Calu3 (cell line): ENCODE measurements at regions not wholly inside any gene's neighbourhood (a gene's known extent, or its start where the extent isn't known, plus 50 kb on each side); places are given as distances from the start of the nearest gene placed in this dataset.

Experiments
- BruUV-seq: library from RNA; stranded (reverse); fragments of 400-500 nt; replicated peaks from 2 replicates; lab custom pipeline; 2021; lab: Mats Ljungman, UMichigan
- CTCF ChIA-PET: fragments of 300-600 bp; sonication (Branson Sonifier 250); formaldehyde crosslinking; loops from one replicate; lab custom pipeline; 2022; ENCODE audit warnings: antibody characterized with exemption; lab: Charles Lee
- DNase-seq: peaks from one replicate; pipeline ENCODE4 v3.0.0; 2022
- H3K27ac Mint-ChIP-seq: one replicate; pipeline ENCODE4 v1.8.0; 2022; ENCODE audit warnings: mixed read lengths; ENCODE audit not compliant: unreplicated experiment
- H3K27me3 Mint-ChIP-seq: one replicate; pipeline ENCODE4 v1.8.0; 2022; ENCODE audit warnings: mixed read lengths; ENCODE audit not compliant: unreplicated experiment
- H3K36me3 Mint-ChIP-seq: one replicate; pipeline ENCODE4 v1.8.0; 2022; ENCODE audit warnings: mild to moderate bottlenecking, moderate library complexity, mixed read lengths; ENCODE audit not compliant: insufficient read depth, unreplicated experiment
- H3K4me1 Mint-ChIP-seq: one replicate; pipeline ENCODE4 v1.8.0; 2022; ENCODE audit warnings: mild to moderate bottlenecking, low read depth, mixed read lengths; ENCODE audit not compliant: unreplicated experiment
- H3K4me3 Mint-ChIP-seq: one replicate; pipeline ENCODE4 v1.8.0; 2022; ENCODE audit warnings: mild to moderate bottlenecking, low read depth, moderate library complexity, mixed read lengths; ENCODE audit not compliant: unreplicated experiment
- H3K9me3 Mint-ChIP-seq: one replicate; pipeline ENCODE4 v1.8.0; 2022; ENCODE audit warnings: low read depth, mixed read lengths; ENCODE audit not compliant: unreplicated experiment
- CTCF ChIP-seq: fragments of 200-600 bp; IDR thresholded peaks from one replicate; pipeline ENCODE4 v1.8.0; 2022; ENCODE audit warnings: antibody characterized with exemption; ENCODE audit not compliant: unreplicated experiment
- intact Hi-C: fragments of 100-400 bp; cut with micrococcal nuclease; formaldehyde crosslinking; loops from one replicate; pipeline ENCODE4 v1.10.0; 2022; ENCODE audit not compliant: unreplicated experiment

- TF ChIP-seq CTCF: no peak
- Mint-ChIP-seq H3K4me3 (no peak overlapping the region), H3K27me3 (no peaks in the 10 kb centered on the region), H3K36me3 (no peaks in the 10 kb centered on the region), H3K27ac (no peak overlapping the region), H3K4me1 (no peaks in the 10 kb centered on the region), H3K9me3 (no peaks in the 10 kb centered on the region)
- intact Hi-C loops: no loop called here
- no TSS peak for BruUV-seq
- DNase-seq: no peak
- CTCF ChIA-PET: interaction anchor here (0.6 kb wide), 1 partner anchor 245 kb away, joined by 4 read pairs; no protein-coding TSS in a partner anchor
Observed at GRCh38 chr7:84461093-84461492, 266.5 kb upstream of the SEMA3A start.

GRCh38 chr7:84455788-84456187, 261.2 kb upstream of the SEMA3A start:
- no peaks in the 10 kb centered on the region for H3K36me3 Mint-ChIP-seq
- no peaks in the 10 kb centered on the region for H3K4me1 Mint-ChIP-seq
- H3K27me3 Mint-ChIP-seq: no peaks in the 10 kb centered on the region
- no TSS peak for BruUV-seq
- CTCF ChIA-PET: interaction anchor here (0.6 kb wide), 1 partner anchor 250 kb away, joined by 3 read pairs; no protein-coding TSS in a partner anchor
- DNase-seq: no peak
- H3K27ac Mint-ChIP-seq: no peak overlapping the region
- no peaks in the 10 kb centered on the region for H3K9me3 Mint-ChIP-seq
- intact Hi-C loops: loop anchor here (10.0 kb wide), 2 partner anchors 261 to 521 kb away; partner anchors contain the start of gene SEMA3A
- TF ChIP-seq CTCF: no peak
- no peak overlapping the region for H3K4me3 Mint-ChIP-seq

- no TSS peak for BruUV-seq
- no peak for DNase-seq
- no peak overlapping the region for H3K4me3 Mint-ChIP-seq
- no peaks in the 10 kb centered on the region for H3K9me3 Mint-ChIP-seq
- intact Hi-C loops: loop anchor here (1.0 to 10.0 kb wide), 3 partner anchors 260 to 520 kb away; partner anchors contain the start of gene SEMA3A
- H3K4me1 Mint-ChIP-seq: no peaks in the 10 kb centered on the region
- no peak overlapping the region for H3K27ac Mint-ChIP-seq
- no peaks in the 10 kb centered on the region for H3K36me3 Mint-ChIP-seq
- no peaks in the 10 kb centered on the region for H3K27me3 Mint-ChIP-seq
- TF ChIP-seq CTCF: no peak
- CTCF ChIA-PET: no interaction called here
Observed at GRCh38 chr7:84454174-84454959, 259.8 kb upstream of the SEMA3A start.

- Mint-ChIP-seq H3K36me3 (no peaks in the 10 kb centered on the region), H3K27me3 (no peaks in the 10 kb centered on the region), H3K4me1 (no peaks in the 10 kb centered on the region), H3K9me3 (no peaks in the 10 kb centered on the region), H3K4me3 (no peak overlapping the region), H3K27ac (no peak overlapping the region)
- intact Hi-C loops: loop anchor here (10.0 kb wide), 2 partner anchors 258 to 518 kb away; partner anchors contain the start of gene SEMA3A
- no peak for TF ChIP-seq CTCF
- CTCF ChIA-PET: no interaction called here
- BruUV-seq: no TSS peak
- no peak for DNase-seq
Observed at GRCh38 chr7:84452618-84453017, 258.0 kb upstream of the SEMA3A start.
